H1 (cell line): ENCODE measurements at regions not wholly inside any gene's neighbourhood (a gene's known extent, or its start where the extent isn't known, plus 50 kb on each side); places are given as distances from the start of the nearest gene placed in this dataset.

Source experiments
- CTCF ChIA-PET: fragments of 300-600 bp; sonication (Branson Sonifier 250); formaldehyde crosslinking; loops from one replicate; lab custom pipeline; 2021; ENCODE audit not compliant: partially characterized antibody; lab: Charles Lee
- POLR2A ChIA-PET: fragments of 300-600 bp; sonication (Branson Sonifier 250); formaldehyde crosslinking; loops from one replicate; lab custom pipeline; 2021; ENCODE audit warnings: inconsistent platforms; ENCODE audit not compliant: partially characterized antibody; lab: Charles Lee
- DNase-seq, 2 experiments: peaks; one replicate each; pipeline versions ENCODE4 v3.0.0 to v3.0.0-alpha.2; 2010 to 2022; ENCODE audit warnings: low spot score in 2 of 2, low read depth in 1 of 2, mixed read lengths in 1 of 2
- FAIRE-seq: peaks from 2 replicates; lab custom pipeline; 2011; peaks lifted over from hg19 to GRCh38; lab: Jason Lieb, UNC
- H2AFZ ChIP-seq: 2 replicates; pipeline ENCODE4 v1.8.1; 2012; ENCODE audit warnings: low read length, inconsistent platforms
- H2AK5ac ChIP-seq: 2 replicates; pipeline ENCODE4 v1.6.1; 2013; ENCODE audit warnings: low read depth, low read length
- H2BK120ac ChIP-seq: replicated peaks from 2 replicates; pipeline ENCODE3; 2013; ENCODE audit warnings: low read depth, low read length, inconsistent platforms
- H2BK12ac ChIP-seq: 2 replicates; pipeline ENCODE4 v1.6.1; 2013; ENCODE audit warnings: low read depth, low read length
- H2BK15ac ChIP-seq: 2 replicates; pipeline ENCODE4 v1.6.1; 2013; ENCODE audit warnings: low read length
- H2BK20ac ChIP-seq: 2 replicates; pipeline ENCODE4 v1.6.1; 2013; ENCODE audit warnings: low read length
- H2BK5ac ChIP-seq: 2 replicates; pipeline ENCODE4 v1.6.1; 2013; ENCODE audit warnings: low read depth, low read length
- H3K14ac ChIP-seq: 2 replicates; pipeline ENCODE4 v1.6.1; 2013; ENCODE audit warnings: inconsistent platforms; ENCODE audit not compliant: insufficient read length
- H3K18ac ChIP-seq: 2 replicates; pipeline ENCODE4 v1.6.1; 2013; ENCODE audit warnings: low read length; ENCODE audit errors: extremely low read depth
- H3K23ac ChIP-seq: 2 replicates; pipeline ENCODE4 v1.6.1; 2013; ENCODE audit warnings: inconsistent platforms; ENCODE audit not compliant: insufficient read length
- H3K23me2 ChIP-seq: 2 replicates; pipeline ENCODE4 v1.6.1; 2013; ENCODE audit warnings: low read depth, low read length
- H3K27ac ChIP-seq: 2 replicates; pipeline ENCODE4 v1.6.1; 2011; ENCODE audit warnings: low read depth, low read length, inconsistent platforms
- H3K27me3 ChIP-seq, 4 experiments: replicated peaks in 1 of 4; 1 replicate in 1 of 4; 2 replicates in 3 of 4; pipeline versions ENCODE4 v1.6.1 to v1.8.1; 2011 to 2013; ENCODE audit warnings: low read length in 3 of 4, mild to moderate bottlenecking in 3 of 4, inconsistent platforms in 2 of 4, mixed read lengths in 2 of 4, moderate library complexity in 1 of 4; ENCODE audit not compliant: control insufficient read depth in 3 of 4, insufficient read depth in 3 of 4; ENCODE audit errors: extremely low read depth in 1 of 4
- H3K36me3 ChIP-seq, 4 experiments: 2 replicates each; pipeline versions ENCODE4 v1.6.1 to v1.8.1; 2011 to 2013; ENCODE audit warnings: mild to moderate bottlenecking in 4 of 4, low read length in 3 of 4, moderate library complexity in 2 of 4, control low read depth in 1 of 4, inconsistent platforms in 1 of 4; ENCODE audit not compliant: insufficient read depth in 4 of 4, control insufficient read depth in 2 of 4
- H3K4ac ChIP-seq: replicated peaks from 2 replicates; pipeline ENCODE3; 2013; ENCODE audit warnings: low read length, low read depth, mixed read lengths, inconsistent platforms; ENCODE audit not compliant: insufficient read length
- H3K4me1 ChIP-seq, 4 experiments: replicated peaks in 1 of 4; 1 replicate in 1 of 4; 2 replicates in 3 of 4; pipeline versions ENCODE4 v1.6.1 to v1.8.1; 2011 to 2013; ENCODE audit warnings: low read length in 3 of 4, inconsistent platforms in 2 of 4, mixed read lengths in 1 of 4; ENCODE audit not compliant: insufficient read depth in 4 of 4, control insufficient read depth in 3 of 4
- H3K4me2 ChIP-seq, 2 experiments: 2 replicates each; pipeline versions ENCODE4 v1.6.1 to v1.8.1; 2011 to 2013; ENCODE audit warnings: low read depth in 2 of 2, low read length in 2 of 2, control low read depth in 1 of 2, inconsistent platforms in 1 of 2, mild to moderate bottlenecking in 1 of 2; ENCODE audit not compliant: insufficient read depth in 1 of 2
- H3K4me3 ChIP-seq, 4 experiments: fragments of 200-600, 300-600 bp in 1 of 4; sonication (generic), shearing (Covaris generic), sonication (Bioruptor Twin) in 1 of 4; 2 replicates each; pipeline versions ENCODE4 v1.5.1 to v1.8.1; 2011 to 2016; ENCODE audit warnings: low read length in 4 of 4, low read depth in 3 of 4, control low read depth in 2 of 4, inconsistent platforms in 2 of 4, mild to moderate bottlenecking in 2 of 4, mixed read lengths in 1 of 4, moderate library complexity in 1 of 4; ENCODE audit not compliant: insufficient read depth in 2 of 4; ENCODE audit errors: extremely low read depth in 1 of 4
- H3K56ac ChIP-seq: replicated peaks from 2 replicates; pipeline ENCODE3; 2013; ENCODE audit warnings: low read depth, mild to moderate bottlenecking, mixed read lengths, low read length, inconsistent platforms; ENCODE audit not compliant: insufficient read length
- H3K79me1 ChIP-seq: 2 replicates; pipeline ENCODE4 v1.6.1; 2013; ENCODE audit warnings: low read depth, low read length, control low read depth
- H3K79me2 ChIP-seq, 2 experiments: 2 replicates each; pipeline versions ENCODE4 v1.6.1 to v1.8.1; 2012 to 2013; ENCODE audit warnings: low read length in 2 of 2, mild to moderate bottlenecking in 2 of 2, inconsistent platforms in 1 of 2; ENCODE audit not compliant: insufficient read depth in 2 of 2, control insufficient read depth in 1 of 2
- H3K9ac ChIP-seq, 4 experiments: replicated peaks in 1 of 4; 1 replicate in 1 of 4; 2 replicates in 3 of 4; pipeline versions ENCODE4 v1.6.1 to v1.8.1; 2011 to 2013; ENCODE audit warnings: low read depth in 3 of 4, low read length in 3 of 4, control low read depth in 2 of 4, mild to moderate bottlenecking in 2 of 4, moderate library complexity in 2 of 4, inconsistent platforms in 1 of 4; ENCODE audit errors: extremely low read depth in 1 of 4
- H3K9me3 ChIP-seq, 2 experiments: 2 replicates each; pipeline versions ENCODE4 v1.6.1 to v1.8.1; 2012 to 2013; ENCODE audit warnings: mild to moderate bottlenecking in 2 of 2, moderate library complexity in 2 of 2, control low read depth in 1 of 2, inconsistent platforms in 1 of 2, low read depth in 1 of 2, low read length in 1 of 2, mixed read lengths in 1 of 2; ENCODE audit not compliant: insufficient read depth in 2 of 2
- H4K20me1 ChIP-seq, 2 experiments: replicated peaks in 1 of 2; 2 replicates each; pipeline versions ENCODE3 to v1.8.1; 2011 to 2013; ENCODE audit warnings: inconsistent platforms in 2 of 2, low read length in 2 of 2, mild to moderate bottlenecking in 1 of 2; ENCODE audit not compliant: insufficient read depth in 2 of 2, control insufficient read depth in 1 of 2
- H4K5ac ChIP-seq: 2 replicates; pipeline ENCODE4 v1.6.1; 2013; ENCODE audit warnings: low read length, low read depth, mixed read lengths, inconsistent platforms; ENCODE audit not compliant: insufficient read length
- H4K8ac ChIP-seq: 2 replicates; pipeline ENCODE4 v1.8.0; 2013; ENCODE audit warnings: mild to moderate bottlenecking, moderate library complexity, low read length, inconsistent platforms; ENCODE audit not compliant: insufficient read depth; ENCODE audit errors: extremely low read depth
- H4K91ac ChIP-seq: replicated peaks from 2 replicates; pipeline ENCODE3; 2013; ENCODE audit warnings: low read length, mixed read lengths, inconsistent platforms; ENCODE audit not compliant: insufficient read length
- ATF2 ChIP-seq: IDR thresholded peaks from 2 replicates; pipeline ENCODE4 v1.6.1; 2012; ENCODE audit warnings: low read length, inconsistent platforms
- BACH1 ChIP-seq: IDR thresholded peaks from 2 replicates; pipeline ENCODE4 v1.6.1; 2012; ENCODE audit warnings: low read length, improper control_type of control experiment
- CBX5 ChIP-seq: fragments of 300-800, 300-1000 bp; sonication (generic); IDR thresholded peaks from 2 replicates; pipeline ENCODE4 v1.7.1; 2016; ENCODE audit warnings: antibody characterized with exemption, low read length, low read depth
- CHD2 ChIP-seq: IDR thresholded peaks from 2 replicates; pipeline ENCODE4 v1.6.1; 2012; ENCODE audit warnings: low read length, improper control_type of control experiment
- HDAC6 ChIP-seq: IDR thresholded peaks from one replicate; pipeline ENCODE4 v1.7.1; 2012; ENCODE audit warnings: low read depth, mild to moderate bottlenecking, inconsistent platforms, low read length, moderate library complexity
- RBBP5 ChIP-seq: IDR thresholded peaks from 2 replicates; pipeline ENCODE4 v1.7.1; 2012; ENCODE audit warnings: low read depth, mild to moderate bottlenecking, inconsistent platforms, low read length, moderate library complexity, borderline replicate concordance
- SP1 ChIP-seq: IDR thresholded peaks from 2 replicates; pipeline ENCODE4 v1.6.1; 2011; ENCODE audit warnings: low read depth, low read length
- TEAD4 ChIP-seq: IDR thresholded peaks from 2 replicates; pipeline ENCODE4 v1.6.1; 2012; ENCODE audit warnings: low read depth, low read length, inconsistent platforms, mixed read lengths
- YY1 ChIP-seq: IDR thresholded peaks from 2 replicates; pipeline ENCODE4 v1.6.1; 2011; ENCODE audit warnings: low read depth, mild to moderate bottlenecking, low read length
- ZNF274 ChIP-seq: IDR thresholded peaks from 2 replicates; pipeline ENCODE4 v1.7.0; 2012; ENCODE audit warnings: low read length, borderline replicate concordance; ENCODE audit errors: extremely low read depth
- WGBS, 2 experiments: shearing (Covaris generic) in 1 of 2; methylation state at CpG; one replicate each; pipeline versions ENCODE4 v1.1.6 to v1.1.7; 2013 to 2015; ENCODE audit warnings: low lambda C conversion rate in 2 of 2, mixed read lengths in 2 of 2, inconsistent platforms in 1 of 2, low coverage in 1 of 2, missing lambda C conversion rate in 1 of 2; ENCODE audit not compliant: insufficient replicate concordance in 2 of 2, insufficient coverage in 1 of 2, insufficient read length in 1 of 2; ENCODE audit errors: extremely low coverage in 1 of 2, missing lambda C conversion rate in 1 of 2; 5-methylcytosine and 5-hydroxymethylcytosine counted together

- Histone ChIP-seq H3K18ac (peak overlapping the region; percentile 26; the same call in 1 of the 2 replicates), H2BK5ac (peak overlapping the region; percentile 57; the same call in 1 of the 2 replicates), H3K4me3 (peak overlapping the region in 1 of 4 experiments; percentile 4; a peak in 1 of 8 replicates), H2BK12ac (no peak overlapping the region), H3K56ac (no peak overlapping the region), H3K14ac (no peak overlapping the region), H4K5ac (peak overlapping the region; percentile 12), H3K79me2 (no peaks in the 10 kb centered on the region), H3K27me3 (no peaks in the 10 kb centered on the region), H4K8ac (no peak overlapping the region), H3K79me1 (no peaks in the 10 kb centered on the region), H4K91ac (peak overlapping the region; percentile 87), H3K9ac (no peak overlapping the region), H4K20me1 (no peaks in the 10 kb centered on the region), H3K4me2 (no peak overlapping the region), H3K9me3 (peaks cover 18 to 20% of the 10 kb centered on the region in 2 experiments; a peak in 3 of 4 replicates), H3K23ac (no peak overlapping the region), H2AFZ (no peak overlapping the region; the same call in 1 of the 2 replicates), H2AK5ac (no peak overlapping the region), H2BK120ac (peak overlapping the region; percentile 81), H3K23me2 (no peaks in the 10 kb centered on the region), H2BK15ac (no peak overlapping the region), H3K36me3 (peaks cover 0 to 8% (median 3%) of the 10 kb centered on the region in 4 experiments; a peak in 3 of 8 replicates), H3K4ac (peak overlapping the region; percentile 2), H2BK20ac (peak overlapping the region; percentile 38; the same call in 1 of the 2 replicates), H3K4me1 (peaks cover 3 to 19% (median 14%) of the 10 kb centered on the region in 4 experiments; a peak in 6 of 7 replicates), H3K27ac (peak overlapping the region; percentile 15; the same call in 1 of the 2 replicates)
- 87% methylated on average over 3 of the region's 3 CpGs; no CpG with 5 or more reads in 1 of the 2 experiments for WGBS, 2 experiments
- POLR2A ChIA-PET, result no interaction called here
- FAIRE-seq (no peak), DNase-seq (no peak)
- CTCF ChIA-PET, result interaction anchor here (0.5 to 0.8 kb wide), 3 partner anchors 86 to 176 kb away, joined by 3 to 5 read pairs (median 4); no protein-coding TSS in a partner anchor
- TF ChIP-seq ZNF274 (no peak), BACH1 (no peak), HDAC6 (no peak), SP1 (no peak), RBBP5 (no peak), ATF2 (no peak), YY1 (no peak), TEAD4 (no peak), CBX5 (no peak), CHD2 (no peak)
Measured at GRCh38 chr18:64275593-64276300, 126.9 kb upstream of the LINC00305 start.
